ENCODE measurements at regions not wholly inside any gene's neighbourhood (a gene's known extent, or its start where the extent isn't known, plus 50 kb on each side); places are given as distances from the start of the nearest gene placed in this dataset.

GRCh38 chr4:115834441-115834840, 721.0 kb upstream of the NDST4 start:
- WGBS, 2 donors: 73 to 74% methylated on average over 3 of the region's 3 CpGs
- no peak for DNase-seq (ENCODE audit: low spot score in 2 of 2)

GRCh38 chr4:115824630-115825029, 711.2 kb upstream of the NDST4 start:
- Histone ChIP-seq H3K27ac (no peak overlapping the region), H3K4me1 (no peaks in the 10 kb centered on the region), H3K36me3 (no peaks in the 10 kb centered on the region), H3K4me3 (no peak overlapping the region), H3K27me3 (no peaks in the 10 kb centered on the region), H3K9me3 (no peaks in the 10 kb centered on the region)
- TF ChIP-seq POLR2A (IDR thresholded peaks at IDR 0.05): no peak
- WGBS, 2 donors: 91 to 100% methylated on average over 1 of the region's 1 CpG
- no peak for DNase-seq (ENCODE audit: low spot score in 2 of 2)

More at GRCh38 chr4:115834441-115834840, 721.0 kb upstream of the NDST4 start:
- H3K4me3 ChIP-seq: no peak overlapping the region
- no peaks in the 10 kb centered on the region for H3K27me3 ChIP-seq
- H3K9me3 ChIP-seq: peaks cover 0 to 42% (median 0%) of the 10 kb centered on the region in 4 donors
- no peak overlapping the region for H3K27ac ChIP-seq
- no peaks in the 10 kb centered on the region for H3K36me3 ChIP-seq
- no peak for TF ChIP-seq EP300 (IDR thresholded peaks at IDR 0.05)
- TF ChIP-seq CTCF (IDR thresholded peaks at IDR 0.05): no peak
- no peak for TF ChIP-seq POLR2A (IDR thresholded peaks at IDR 0.05)
- H3K4me1 ChIP-seq: no peaks in the 10 kb centered on the region

- Histone ChIP-seq H3K27ac (no peak overlapping the region), H3K4me3 (no peak overlapping the region)
Measured at GRCh38 chr4:115803825-115804224, 690.4 kb upstream of the NDST4 start.

GRCh38 chr4:115790812-115791211, 677.4 kb upstream of the NDST4 start:
- H3K4me3 ChIP-seq: no peak overlapping the region
- peaks cover 0 to 2% (median 0%) of the 10 kb centered on the region in 4 donors for H3K4me1 ChIP-seq
- H3K36me3 ChIP-seq: no peaks in the 10 kb centered on the region
- TF ChIP-seq POLR2A (IDR thresholded peaks at IDR 0.05) (no peak), CTCF (IDR thresholded peaks at IDR 0.05) (no peak), EP300 (IDR thresholded peaks at IDR 0.05) (no peak)
- whole genome bisulfite sequencing, 2 donors: 78 to 79% methylated on average over 2 of the region's 2 CpGs
- H3K27me3 ChIP-seq: no peaks in the 10 kb centered on the region
- DNase-seq (ENCODE audit: low spot score in 2 of 2): no peak
- H3K27ac ChIP-seq: no peak overlapping the region
- H3K9me3 ChIP-seq: no peaks in the 10 kb centered on the region

More at GRCh38 chr4:115803825-115804224, 690.4 kb upstream of the NDST4 start:
- DNase-seq (ENCODE audit: low spot score in 2 of 2): no peak
- H3K36me3 ChIP-seq: no peaks in the 10 kb centered on the region
- H3K27me3 ChIP-seq: no peaks in the 10 kb centered on the region
- H3K9me3 ChIP-seq: peaks cover 0 to 2% (median 0%) of the 10 kb centered on the region in 4 donors
- no peaks in the 10 kb centered on the region for H3K4me1 ChIP-seq
- TF ChIP-seq POLR2A (IDR thresholded peaks at IDR 0.05) (no peak), EP300 (IDR thresholded peaks at IDR 0.05) (no peak), CTCF (IDR thresholded peaks at IDR 0.05) (no peak)

- no peak overlapping the region for H3K27ac ChIP-seq
- DNase-seq (ENCODE audit: low spot score in 2 of 2): no peak
- H3K36me3 ChIP-seq: no peaks in the 10 kb centered on the region
- TF ChIP-seq EP300 (IDR thresholded peaks at IDR 0.05): no peak
- no peak for TF ChIP-seq POLR2A (IDR thresholded peaks at IDR 0.05)
- TF ChIP-seq CTCF (IDR thresholded peaks at IDR 0.05): no peak
- no peaks in the 10 kb centered on the region for H3K9me3 ChIP-seq
- 68 to 73% methylated on average over 10 of the region's 10 CpGs for WGBS, 2 donors
- H3K4me3 ChIP-seq: no peak overlapping the region
- H3K27me3 ChIP-seq: no peaks in the 10 kb centered on the region
- H3K4me1 ChIP-seq: no peaks in the 10 kb centered on the region
Measured at GRCh38 chr4:115781528-115782146, 668.2 kb upstream of the NDST4 start.

- Histone ChIP-seq H3K4me3 (no peak overlapping the region), H3K9me3 (no peaks in the 10 kb centered on the region), H3K36me3 (no peaks in the 10 kb centered on the region), H3K27ac (no peak overlapping the region), H3K4me1 (no peaks in the 10 kb centered on the region), H3K27me3 (no peaks in the 10 kb centered on the region)
- DNase-seq (ENCODE audit: low spot score in 2 of 2): no peak
- TF ChIP-seq POLR2A (IDR thresholded peaks at IDR 0.05): no peak
- no peak for TF ChIP-seq EP300 (IDR thresholded peaks at IDR 0.05)
- TF ChIP-seq CTCF (IDR thresholded peaks at IDR 0.05): no peak
Measured at GRCh38 chr4:115780835-115781234, 667.4 kb upstream of the NDST4 start.

Measured in tibial nerve (tissue), 4 donors.